GM19438 (cell line): ENCODE measurements at regions not wholly inside any gene's neighbourhood (a gene's known extent, or its start where the extent isn't known, plus 50 kb on each side); places are given as distances from the start of the nearest gene placed in this dataset.

Source experiments
- ATAC-seq: cut with Tn5 transposase; IDR thresholded peaks from one replicate; pipeline ENCODE4 v1.9.1; 2021; ENCODE audit warnings: low read depth; ENCODE audit not compliant: unreplicated experiment

DNA sequence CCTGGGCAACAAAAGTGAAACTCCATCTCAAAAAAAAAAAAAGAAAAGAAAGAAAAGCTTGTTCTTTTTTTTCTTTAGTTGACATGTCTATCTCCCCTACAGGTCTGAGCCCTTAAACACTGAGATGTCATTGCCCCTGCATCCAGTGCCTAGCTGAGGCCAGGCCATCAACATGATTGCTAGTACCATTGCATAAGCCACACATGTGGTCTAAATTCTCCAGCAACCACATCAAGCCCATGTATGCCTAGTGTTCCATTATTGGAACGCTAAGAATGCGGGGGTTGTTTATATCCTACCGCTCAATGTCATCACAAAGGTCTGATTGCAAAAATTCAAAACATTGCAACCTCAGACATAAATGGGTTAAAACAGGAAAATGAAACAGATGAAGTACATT lies 62.7 kb downstream of the NPTX2 start:
- no peak for ATAC-seq

GRCh38 chr7:98681511-98681910 lies 64.4 kb downstream of the NPTX2 start:
- ATAC-seq: no peak

- ATAC-seq: no peak
These were observed 64.9 kb downstream of the NPTX2 start for GRCh38 chr7:98681951-98682350.

DNA sequence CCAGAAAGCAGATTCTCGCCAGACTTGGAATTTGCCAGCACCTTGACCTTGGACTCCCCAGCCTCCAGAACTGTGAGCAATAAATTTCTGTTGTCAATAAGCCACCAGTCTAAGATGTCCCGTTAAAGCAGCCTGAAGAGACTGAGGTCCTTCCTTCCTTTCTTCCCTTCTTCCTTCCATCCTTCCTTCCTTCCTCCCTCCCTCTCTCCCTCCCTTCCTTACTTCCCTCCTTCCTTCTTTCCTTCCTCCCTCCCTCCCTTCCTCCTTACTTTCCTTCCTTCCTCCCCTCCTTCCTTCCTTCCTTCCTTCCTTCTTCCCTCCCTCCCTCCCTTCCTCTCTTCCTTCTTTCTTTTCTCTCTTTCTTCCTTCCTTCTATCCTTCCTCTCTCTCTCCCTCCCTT lies 66.4 kb downstream of the NPTX2 start:
- ATAC-seq: no peak

DNA sequence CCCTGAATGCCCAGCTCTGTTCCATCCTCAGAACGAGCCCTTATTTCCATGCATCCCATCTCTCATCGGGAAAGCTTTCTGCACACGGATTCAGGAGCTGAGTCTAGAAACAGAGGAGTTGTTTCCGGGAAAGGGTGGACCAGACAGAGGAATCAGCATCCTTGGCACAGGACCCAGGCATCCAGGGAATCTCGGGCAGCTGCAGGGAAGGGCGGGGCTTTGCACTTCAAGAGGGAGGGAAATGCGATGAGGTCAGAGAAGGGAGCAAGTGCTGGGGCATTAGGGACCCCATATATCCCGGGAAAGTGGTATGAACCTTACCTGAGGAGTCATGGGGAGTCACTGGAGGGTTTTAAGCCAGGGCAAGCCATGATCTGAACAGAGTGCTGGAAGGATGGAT lies 68.5 kb downstream of the NPTX2 start:
- ATAC-seq: no peak

GRCh38 chr7:98686466-98687080 lies 69.5 kb downstream of the NPTX2 start:
- no peak for ATAC-seq

DNA sequence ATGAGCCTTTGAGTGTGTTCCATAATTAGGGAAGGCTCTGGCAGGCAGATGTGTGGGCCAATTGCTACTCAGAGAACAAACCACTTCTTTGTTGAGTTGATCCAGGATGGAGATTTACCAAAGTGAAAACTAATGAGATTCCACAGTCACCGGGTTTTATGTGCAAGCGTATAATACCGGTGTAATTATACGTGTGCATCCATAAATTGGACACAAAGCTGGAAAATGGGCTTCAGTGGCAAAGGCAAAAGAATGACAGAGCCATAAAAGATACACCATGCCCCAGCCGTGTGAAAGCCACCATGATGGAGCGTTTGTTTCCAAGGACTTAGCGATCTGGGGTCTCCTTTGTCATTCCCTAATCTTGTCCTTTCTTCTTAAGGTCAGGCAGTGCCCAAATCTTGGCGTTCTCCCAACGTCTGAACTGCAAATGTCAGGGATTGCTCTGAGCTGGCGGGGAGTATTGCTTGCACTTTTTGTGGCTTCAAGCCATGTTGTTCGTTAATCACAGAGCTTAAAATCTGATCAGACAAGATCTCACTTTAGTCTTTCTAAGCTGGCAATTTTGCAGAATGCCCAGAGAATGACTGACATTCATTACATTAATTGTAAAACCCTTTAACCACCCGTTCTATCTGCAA lies 70.1 kb downstream of the NPTX2 start:
- ATAC-seq: no peak

GRCh38 chr7:98691619-98692018 lies 74.5 kb downstream of the NPTX2 start:
- ATAC-seq: no peak

- ATAC-seq: no peak
These were observed 80.0 kb downstream of the NPTX2 start for GRCh38 chr7:98697083-98697482.

DNA sequence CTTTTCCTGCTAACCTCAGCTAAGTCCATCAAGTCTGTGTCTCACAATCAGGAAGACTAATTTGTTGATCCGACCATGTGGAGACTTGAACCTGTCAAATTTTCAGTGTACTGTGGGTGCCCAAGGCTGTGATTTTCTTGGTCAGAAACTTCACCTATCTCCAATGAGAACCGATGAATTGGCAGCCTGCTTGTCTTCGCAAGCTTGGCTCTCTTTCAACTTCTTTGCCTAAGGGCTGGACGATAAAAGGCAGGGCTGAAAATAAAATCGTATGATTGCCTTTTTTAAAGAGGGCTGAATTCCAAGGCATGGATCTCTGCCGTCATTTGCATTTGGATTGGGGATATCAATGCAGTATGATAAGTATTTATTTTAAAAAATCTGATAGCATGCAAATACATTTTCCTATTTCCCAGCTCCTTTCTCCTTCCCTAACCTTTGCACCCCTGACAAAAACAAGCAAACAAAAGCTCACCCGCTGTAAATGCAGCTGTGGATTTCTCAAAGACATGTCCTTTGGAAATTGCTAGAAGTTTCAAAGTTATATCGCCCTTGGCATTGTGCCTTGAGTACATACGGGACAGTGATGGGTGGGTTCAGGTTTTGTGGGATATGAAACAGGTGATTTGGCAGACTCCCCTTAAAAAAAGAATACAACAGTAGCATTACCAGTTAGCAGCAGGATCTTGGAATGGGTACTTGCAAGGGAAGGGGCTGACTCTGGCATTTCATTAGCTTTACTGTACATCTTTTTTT lies 80.6 kb downstream of the NPTX2 start:
- no peak for ATAC-seq

DNA sequence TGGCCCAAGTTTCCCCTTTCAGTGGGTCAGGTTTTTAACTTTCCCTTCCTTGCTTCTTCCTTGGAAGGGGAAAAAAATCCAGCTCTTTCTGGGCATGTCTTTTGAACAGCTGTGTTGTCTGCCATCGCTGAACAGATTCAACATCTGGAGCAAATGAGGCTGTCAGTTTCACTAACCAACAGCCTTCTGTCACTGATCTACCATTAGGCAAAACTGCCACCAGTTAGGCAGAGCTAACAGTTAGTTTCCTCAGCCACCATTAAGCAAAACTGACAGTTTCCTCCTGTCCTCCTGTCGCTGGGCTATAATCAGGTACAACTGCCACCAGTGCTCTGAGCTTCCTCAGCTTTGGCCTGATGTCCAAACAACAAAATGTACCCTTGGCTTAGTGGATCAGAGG lies 81.9 kb downstream of the NPTX2 start:
- no peak for ATAC-seq

DNA sequence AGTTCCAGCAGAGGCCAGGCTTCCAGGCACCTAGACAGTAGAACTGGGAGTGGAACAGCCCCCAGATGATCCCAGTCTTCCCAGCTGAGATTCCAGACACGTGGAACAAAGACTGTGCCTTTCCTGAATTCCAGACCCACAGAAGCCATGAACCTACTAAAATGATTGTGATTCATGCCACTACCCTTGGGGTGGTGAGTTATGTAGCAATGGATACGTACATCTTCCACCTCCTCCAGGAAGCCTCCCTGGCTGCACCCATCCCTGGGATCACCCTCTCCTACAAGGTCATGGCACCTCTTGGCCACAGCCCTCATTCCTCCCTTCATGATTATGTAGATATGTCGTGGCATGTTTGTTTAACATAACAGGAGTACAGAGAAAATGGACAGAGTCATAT lies 83.4 kb downstream of the NPTX2 start:
- ATAC-seq: no peak

GRCh38 chr7:98701372-98701771 lies 84.3 kb downstream of the NPTX2 start:
- ATAC-seq: no peak

- no peak for ATAC-seq
These were observed 84.9 kb downstream of the NPTX2 start for GRCh38 chr7:98702021-98702420.

DNA sequence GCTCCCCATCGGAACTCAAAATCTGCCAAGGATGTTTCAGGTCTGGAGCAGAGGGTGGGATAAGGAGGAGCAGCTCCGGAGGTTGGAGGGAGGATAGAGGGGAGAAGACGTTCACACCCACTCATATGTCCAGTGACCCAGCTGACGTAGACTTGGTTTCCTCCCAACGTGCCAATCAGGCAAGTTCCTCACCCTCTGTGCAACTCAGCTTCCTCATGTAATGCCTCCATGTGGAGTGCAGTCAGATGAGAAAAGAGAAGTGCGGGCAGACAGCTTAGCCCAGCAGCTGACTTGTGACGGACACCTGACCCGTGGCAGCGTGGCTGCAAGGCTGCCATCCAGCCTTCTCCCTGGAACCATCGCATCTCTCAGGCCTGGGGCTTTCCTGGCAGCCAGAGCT lies 86.8 kb downstream of the NPTX2 start:
- no peak for ATAC-seq

GRCh38 chr7:98705626-98706025 lies 88.5 kb downstream of the NPTX2 start:
- ATAC-seq: no peak

DNA sequence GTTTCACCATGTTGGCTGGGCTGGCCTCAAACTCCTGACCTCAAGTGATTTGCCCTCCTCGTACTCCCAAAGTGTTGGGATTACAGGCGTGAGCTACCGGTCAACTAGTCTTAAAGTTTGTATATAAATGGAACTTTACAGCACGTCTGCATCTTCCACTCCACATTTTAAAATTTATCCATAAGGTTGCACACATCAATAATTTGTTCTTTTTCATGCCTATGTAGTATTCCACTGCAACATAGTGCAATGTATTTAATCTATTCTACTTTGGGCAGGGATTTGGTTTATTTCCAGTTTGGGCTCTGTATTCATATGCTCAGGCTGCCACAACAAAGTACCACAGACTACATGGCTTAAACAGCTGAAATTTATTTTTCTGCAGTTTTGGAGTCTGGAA lies 90.0 kb downstream of the NPTX2 start:
- no peak for ATAC-seq

- no peak for ATAC-seq
These were observed 94.9 kb downstream of the NPTX2 start for GRCh38 chr7:98711945-98712344.

DNA sequence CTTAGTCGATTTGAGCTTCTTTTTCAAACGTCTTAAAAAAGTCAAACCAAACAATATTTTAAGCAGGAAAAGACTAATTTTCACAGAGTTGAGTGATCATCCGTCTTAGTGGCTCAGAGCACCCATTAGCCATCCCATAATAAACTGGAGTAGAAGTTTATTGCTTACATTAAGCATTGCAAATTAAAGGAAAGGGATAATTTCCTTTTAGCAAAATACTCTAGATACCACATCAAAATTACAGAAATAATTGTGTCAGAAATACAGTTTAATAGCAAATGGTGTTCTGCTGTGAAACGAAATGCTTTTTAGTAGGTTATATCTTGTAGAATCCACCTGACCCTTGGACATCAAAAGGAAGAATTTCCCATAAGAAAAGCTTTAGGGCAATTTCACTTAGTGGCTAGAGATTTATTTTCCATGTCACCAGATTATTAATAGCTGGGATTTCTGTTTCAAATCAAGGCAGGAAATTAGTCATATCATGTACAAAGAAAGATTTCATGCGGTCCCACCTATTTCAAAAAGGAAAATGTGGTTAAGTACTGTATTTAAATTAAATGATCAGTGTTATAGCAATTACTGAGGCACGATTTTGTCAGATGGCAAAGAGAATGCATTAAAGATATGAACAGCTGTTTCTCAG lies 96.2 kb downstream of the NPTX2 start:
- ATAC-seq: no peak

GRCh38 chr7:98719396-98719795 lies 102.3 kb downstream of the NPTX2 start:
- no peak for ATAC-seq

DNA sequence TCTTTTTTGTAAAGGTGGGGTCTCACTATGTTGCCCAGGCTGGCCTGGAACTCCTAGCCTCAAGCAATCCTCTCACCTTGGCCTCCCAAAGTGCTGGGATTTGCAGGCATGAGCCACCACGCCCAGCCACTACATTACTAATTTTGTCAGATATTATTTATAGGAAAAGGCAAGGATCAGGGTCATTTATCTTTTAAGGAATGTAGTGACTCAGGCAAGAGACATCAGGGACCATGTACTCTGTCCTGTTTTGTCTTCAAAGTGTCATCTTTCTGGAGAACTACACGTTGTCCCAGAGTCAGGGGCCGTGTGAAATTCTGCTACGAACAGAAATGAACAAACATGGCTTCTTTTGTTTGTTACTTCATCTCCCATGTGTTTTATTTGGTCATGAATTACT lies 105.3 kb downstream of the NPTX2 start:
- ATAC-seq: no peak

- ATAC-seq: no peak
These were observed 107.5 kb downstream of the NPTX2 start for GRCh38 chr7:98724591-98724990.
